ENCODE measurements at regions not wholly inside any gene's neighbourhood (a gene's known extent, or its start where the extent isn't known, plus 50 kb on each side); places are given as distances from the start of the nearest gene placed in this dataset.

DNA sequence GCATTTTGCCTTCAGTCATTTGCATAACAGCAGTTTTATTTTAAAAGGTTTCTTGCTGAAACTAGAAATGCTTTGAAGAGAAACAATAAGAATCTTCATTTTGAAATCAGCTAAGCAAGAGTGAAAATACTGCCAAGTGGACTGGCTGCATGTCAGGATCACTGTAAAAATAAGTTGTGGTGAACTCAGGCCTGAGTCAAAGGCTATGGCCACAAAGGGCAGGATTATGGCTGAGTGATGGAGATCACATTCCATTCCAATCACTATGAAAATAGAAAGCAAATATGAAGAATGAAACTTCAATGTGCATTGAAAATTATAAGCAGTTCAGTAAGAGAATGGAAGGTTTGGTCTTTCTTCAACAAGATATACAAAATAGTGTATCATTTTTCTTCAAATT lies 224.5 kb downstream of the PCDH18 start:
- TF ChIP-seq, protein P1, sequence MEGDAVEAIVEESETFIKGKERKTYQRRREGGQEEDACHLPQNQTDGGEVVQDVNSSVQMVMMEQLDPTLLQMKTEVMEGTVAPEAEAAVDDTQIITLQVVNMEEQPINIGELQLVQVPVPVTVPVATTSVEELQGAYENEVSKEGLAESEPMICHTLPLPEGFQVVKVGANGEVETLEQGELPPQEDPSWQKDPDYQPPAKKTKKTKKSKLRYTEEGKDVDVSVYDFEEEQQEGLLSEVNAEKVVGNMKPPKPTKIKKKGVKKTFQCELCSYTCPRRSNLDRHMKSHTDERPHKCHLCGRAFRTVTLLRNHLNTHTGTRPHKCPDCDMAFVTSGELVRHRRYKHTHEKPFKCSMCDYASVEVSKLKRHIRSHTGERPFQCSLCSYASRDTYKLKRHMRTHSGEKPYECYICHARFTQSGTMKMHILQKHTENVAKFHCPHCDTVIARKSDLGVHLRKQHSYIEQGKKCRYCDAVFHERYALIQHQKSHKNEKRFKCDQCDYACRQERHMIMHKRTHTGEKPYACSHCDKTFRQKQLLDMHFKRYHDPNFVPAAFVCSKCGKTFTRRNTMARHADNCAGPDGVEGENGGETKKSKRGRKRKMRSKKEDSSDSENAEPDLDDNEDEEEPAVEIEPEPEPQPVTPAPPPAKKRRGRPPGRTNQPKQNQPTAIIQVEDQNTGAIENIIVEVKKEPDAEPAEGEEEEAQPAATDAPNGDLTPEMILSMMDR (conservative IDR thresholded peaks at IDR 0.05; ENCODE audit: low read depth, low read length): no peak
- TF ChIP-seq EZH2 (IDR thresholded peaks at IDR 0.05; ENCODE audit: low read length, unreplicated experiment): no peak
